ENCODE measurements at regions not wholly inside any gene's neighbourhood (a gene's known extent, or its start where the extent isn't known, plus 50 kb on each side); places are given as distances from the start of the nearest gene placed in this dataset.
"Not testable (repeated sequence)": the region's sequence is repeated elsewhere in the genome, so short reads cannot be mapped to it uniquely, and the experiment has no call there.

- no peak overlapping the region for H3K4me3 ChIP-seq (ENCODE audit: low read depth, low read length)
- peaks cover 48% of the 10 kb centered on the region for H3K27me3 ChIP-seq (ENCODE audit: insufficient read depth, low read depth, severe bottlenecking)
- H3K36me3 ChIP-seq: no peaks in the 10 kb centered on the region
- no peak for DNase-seq
- no peak for TF ChIP-seq CTCF (IDR thresholded peaks at IDR 0.05; ENCODE audit: low read depth, low read length)
- no peak overlapping the region for H3K27ac ChIP-seq
- no peaks in the 10 kb centered on the region for H3K9me3 ChIP-seq (ENCODE audit: severe bottlenecking)
Observed at GRCh38 chrX:17986977-17987376, 125.9 kb upstream of the RAI2 start.

GRCh38 chrX:17986440-17986839 is 125.3 kb upstream of the RAI2 start:
- Histone ChIP-seq H3K9me3 (ENCODE audit: severe bottlenecking) (no peaks in the 10 kb centered on the region), H3K4me3 (ENCODE audit: low read depth, low read length) (no peak overlapping the region), H3K27me3 (ENCODE audit: insufficient read depth, low read depth, severe bottlenecking) (peaks cover 46% of the 10 kb centered on the region), H3K36me3 (no peaks in the 10 kb centered on the region), H3K27ac (no peak overlapping the region)
- TF ChIP-seq CTCF (IDR thresholded peaks at IDR 0.05; ENCODE audit: low read depth, low read length): no peak
- DNase-seq: no peak

- H3K4me3 ChIP-seq (ENCODE audit: low read depth, low read length): no peak overlapping the region
- TF ChIP-seq CTCF (IDR thresholded peaks at IDR 0.05; ENCODE audit: low read depth, low read length): no peak
- H3K9me3 ChIP-seq (ENCODE audit: severe bottlenecking): no peaks in the 10 kb centered on the region
- H3K27me3 ChIP-seq (ENCODE audit: insufficient read depth, low read depth, severe bottlenecking): peaks cover 30% of the 10 kb centered on the region
- H3K36me3 ChIP-seq: no peaks in the 10 kb centered on the region
- DNase-seq: no peak
- H3K27ac ChIP-seq: no peak overlapping the region
Observed at GRCh38 chrX:17984415-17984814, 123.3 kb upstream of the RAI2 start.

GRCh38 chrX:17983389-17983788 is 122.3 kb upstream of the RAI2 start:
- DNase-seq: no peak
- H3K27ac ChIP-seq: no peak overlapping the region
- H3K4me3 ChIP-seq (ENCODE audit: low read depth, low read length): no peak overlapping the region
- no peaks in the 10 kb centered on the region for H3K36me3 ChIP-seq
- no peak for TF ChIP-seq CTCF (IDR thresholded peaks at IDR 0.05; ENCODE audit: low read depth, low read length)
- peaks cover 27% of the 10 kb centered on the region for H3K27me3 ChIP-seq (ENCODE audit: insufficient read depth, low read depth, severe bottlenecking)
- no peaks in the 10 kb centered on the region for H3K9me3 ChIP-seq (ENCODE audit: severe bottlenecking)

- no peak for TF ChIP-seq CTCF (IDR thresholded peaks at IDR 0.05; ENCODE audit: low read depth, low read length)
- H3K9me3 ChIP-seq (ENCODE audit: severe bottlenecking): no peaks in the 10 kb centered on the region
- no peak overlapping the region for H3K27ac ChIP-seq
- peaks cover 27% of the 10 kb centered on the region for H3K27me3 ChIP-seq (ENCODE audit: insufficient read depth, low read depth, severe bottlenecking)
- H3K36me3 ChIP-seq: no peaks in the 10 kb centered on the region
- DNase-seq: no peak
- H3K4me3 ChIP-seq (ENCODE audit: low read depth, low read length): no peak overlapping the region
Observed at GRCh38 chrX:17977696-17978095, 116.6 kb upstream of the RAI2 start.

GRCh38 chrX:17976955-17977354 is 115.9 kb upstream of the RAI2 start:
- Histone ChIP-seq H3K4me3 (ENCODE audit: low read depth, low read length) (no peak overlapping the region), H3K27me3 (ENCODE audit: insufficient read depth, low read depth, severe bottlenecking) (peaks cover 31% of the 10 kb centered on the region), H3K9me3 (ENCODE audit: severe bottlenecking) (no peaks in the 10 kb centered on the region), H3K27ac (no peak overlapping the region), H3K36me3 (no peaks in the 10 kb centered on the region)
- no peak for TF ChIP-seq CTCF (IDR thresholded peaks at IDR 0.05; ENCODE audit: low read depth, low read length)
- no peak for DNase-seq

- H3K27me3 ChIP-seq (ENCODE audit: insufficient read depth, low read depth, severe bottlenecking): peaks cover 40% of the 10 kb centered on the region
- H3K27ac ChIP-seq; H3K9me3 ChIP-seq (ENCODE audit: severe bottlenecking); H3K4me3 ChIP-seq (ENCODE audit: low read depth, low read length); H3K36me3 ChIP-seq; DNase-seq: not testable (repeated sequence)
Observed at GRCh38 chrX:17975349-17975748, 114.3 kb upstream of the RAI2 start.

Measured in WERI-Rb-1 (cell line).